ENCODE measurements at regions not wholly inside any gene's neighbourhood (a gene's known extent, or its start where the extent isn't known, plus 50 kb on each side); places are given as distances from the start of the nearest gene placed in this dataset.

GRCh38 chr3:70740071-70740470, 427.6 kb upstream of the MDFIC2 start:
- TF ChIP-seq CTCF (conservative IDR thresholded peaks at IDR 0.05; ENCODE audit: low read length), result no peak
- no peak for TF ChIP-seq EZH2phosphoT487 (IDR thresholded peaks at IDR 0.05; ENCODE audit: borderline replicate concordance, low read depth, low read length)

Data from OCI-LY7 (cell line).